GM10266 (cell line): ENCODE measurements at regions not wholly inside any gene's neighbourhood (a gene's known extent, or its start where the extent isn't known, plus 50 kb on each side); places are given as distances from the start of the nearest gene placed in this dataset.

ENCODE experiments used
- DNase-seq: peaks from one replicate; pipeline ENCODE4 v3.0.0; 2012; ENCODE audit errors: extremely low spot score
- CTCF ChIP-seq: IDR thresholded peaks from 2 replicates; pipeline ENCODE4 v1.5.1; 2012; ENCODE audit warnings: mild to moderate bottlenecking, low read depth; ENCODE audit not compliant: control insufficient read depth, insufficient read depth; ENCODE audit errors: missing control alignments

- no peak for DNase-seq
- no peak for TF ChIP-seq CTCF
Measured at GRCh38 chr2:104528101-104528500, 325.8 kb upstream of the POU3F3 start.

DNA sequence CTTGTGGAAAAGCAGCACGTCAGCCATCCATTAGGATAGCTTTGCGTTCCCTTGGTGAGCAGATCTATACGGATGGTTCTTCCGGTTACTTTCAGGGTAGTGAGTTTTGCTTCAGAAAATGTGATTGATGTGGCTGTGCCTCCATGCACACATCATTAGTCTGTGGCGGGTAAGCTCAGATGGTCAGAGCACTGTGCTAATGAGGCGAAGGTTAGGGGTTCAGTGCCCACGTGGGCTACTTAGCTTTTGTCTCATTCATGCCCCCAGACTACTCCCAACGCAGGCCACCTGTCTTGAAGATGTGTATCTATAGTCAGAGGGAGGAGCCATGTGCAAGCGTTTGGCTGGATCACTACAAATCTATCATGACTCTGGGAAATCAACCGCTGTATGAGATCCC is 322.8 kb upstream of the POU3F3 start:
- no peak for TF ChIP-seq CTCF
- DNase-seq, result no peak

GRCh38 chr2:104537116-104537515 is 316.8 kb upstream of the POU3F3 start:
- no peak for TF ChIP-seq CTCF
- no peak for DNase-seq

GRCh38 chr2:104538077-104538476 is 315.8 kb upstream of the POU3F3 start:
- TF ChIP-seq CTCF, result no peak
- no peak for DNase-seq

- TF ChIP-seq CTCF, result no peak
- no peak for DNase-seq
Measured at GRCh38 chr2:104539649-104540048, 314.3 kb upstream of the POU3F3 start.

- TF ChIP-seq CTCF, result no peak
- DNase-seq, result no peak
Measured at GRCh38 chr2:104545055-104545454, 308.9 kb upstream of the POU3F3 start.

DNA sequence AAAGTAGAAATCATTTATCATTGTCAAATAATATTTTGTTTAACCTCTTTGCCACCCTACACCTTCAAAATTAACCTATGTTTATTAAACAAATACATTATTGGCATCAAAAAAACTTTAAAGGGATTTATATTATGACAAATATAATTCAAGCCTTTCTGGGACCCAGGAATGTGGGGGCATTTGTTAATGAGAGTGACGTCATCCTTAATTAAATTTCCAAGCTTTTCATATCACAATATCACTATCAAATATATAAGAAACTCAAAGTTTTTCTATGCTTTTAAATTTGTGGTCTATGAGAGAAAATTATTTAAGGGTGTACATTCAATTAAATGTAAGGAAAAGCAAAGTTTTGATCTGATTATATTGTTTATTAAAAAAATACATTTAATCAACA is 307.4 kb upstream of the POU3F3 start:
- DNase-seq, result no peak
- TF ChIP-seq CTCF, result no peak
